GM13977 (cell line): ENCODE measurements at regions not wholly inside any gene's neighbourhood (a gene's known extent, or its start where the extent isn't known, plus 50 kb on each side); places are given as distances from the start of the nearest gene placed in this dataset.
"Not testable (repeated sequence)": the region's sequence is repeated elsewhere in the genome, so short reads cannot be mapped to it uniquely, and the experiment has no call there.

Experiments
- DNase-seq: peaks from one replicate; pipeline ENCODE4 v3.0.0; 2012; ENCODE audit warnings: low spot score
- in situ Hi-C: fragments of 300-500 bp; cut with MboI; formaldehyde crosslinking; loops from one replicate; pipeline ENCODE4 v1.12.0; 2022; ENCODE audit warnings: low sequenced_read_pairs, low pct_unique_long_range_greater_than_20kb, mixed read lengths, inconsistent platforms; ENCODE audit not compliant: unreplicated experiment
- TF ChIP-seq, protein P1 (sequence below): IDR thresholded peaks from 2 replicates; pipeline ENCODE4 v1.5.1; 2012; ENCODE audit warnings: mild to moderate bottlenecking, control low read depth; ENCODE audit not compliant: insufficient read depth; ENCODE audit errors: extremely low read depth, missing control alignments

DNA sequence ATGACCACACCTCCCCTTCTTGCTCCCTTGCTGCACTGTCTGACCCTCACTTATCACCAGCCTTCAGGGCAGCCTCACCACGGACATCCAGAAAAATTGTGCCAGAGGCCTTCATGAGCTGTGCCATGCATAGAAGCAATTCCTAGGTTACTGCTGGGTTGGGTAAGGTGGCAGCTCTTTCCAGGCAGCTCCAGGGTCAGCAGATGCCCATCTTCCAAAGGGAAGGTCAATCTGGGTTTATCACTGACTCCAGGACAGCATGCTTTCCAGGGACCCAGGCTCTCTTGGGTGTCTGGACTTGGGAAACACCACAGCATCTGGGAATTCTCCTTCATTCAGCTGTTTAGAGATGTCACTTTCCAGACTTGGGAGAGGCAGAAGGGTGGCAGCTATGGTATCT is 188.9 kb upstream of the CXCL12 start:
- TF ChIP-seq, protein P1, sequence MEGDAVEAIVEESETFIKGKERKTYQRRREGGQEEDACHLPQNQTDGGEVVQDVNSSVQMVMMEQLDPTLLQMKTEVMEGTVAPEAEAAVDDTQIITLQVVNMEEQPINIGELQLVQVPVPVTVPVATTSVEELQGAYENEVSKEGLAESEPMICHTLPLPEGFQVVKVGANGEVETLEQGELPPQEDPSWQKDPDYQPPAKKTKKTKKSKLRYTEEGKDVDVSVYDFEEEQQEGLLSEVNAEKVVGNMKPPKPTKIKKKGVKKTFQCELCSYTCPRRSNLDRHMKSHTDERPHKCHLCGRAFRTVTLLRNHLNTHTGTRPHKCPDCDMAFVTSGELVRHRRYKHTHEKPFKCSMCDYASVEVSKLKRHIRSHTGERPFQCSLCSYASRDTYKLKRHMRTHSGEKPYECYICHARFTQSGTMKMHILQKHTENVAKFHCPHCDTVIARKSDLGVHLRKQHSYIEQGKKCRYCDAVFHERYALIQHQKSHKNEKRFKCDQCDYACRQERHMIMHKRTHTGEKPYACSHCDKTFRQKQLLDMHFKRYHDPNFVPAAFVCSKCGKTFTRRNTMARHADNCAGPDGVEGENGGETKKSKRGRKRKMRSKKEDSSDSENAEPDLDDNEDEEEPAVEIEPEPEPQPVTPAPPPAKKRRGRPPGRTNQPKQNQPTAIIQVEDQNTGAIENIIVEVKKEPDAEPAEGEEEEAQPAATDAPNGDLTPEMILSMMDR = no peak
- in situ Hi-C loops = no loop called here

DNA sequence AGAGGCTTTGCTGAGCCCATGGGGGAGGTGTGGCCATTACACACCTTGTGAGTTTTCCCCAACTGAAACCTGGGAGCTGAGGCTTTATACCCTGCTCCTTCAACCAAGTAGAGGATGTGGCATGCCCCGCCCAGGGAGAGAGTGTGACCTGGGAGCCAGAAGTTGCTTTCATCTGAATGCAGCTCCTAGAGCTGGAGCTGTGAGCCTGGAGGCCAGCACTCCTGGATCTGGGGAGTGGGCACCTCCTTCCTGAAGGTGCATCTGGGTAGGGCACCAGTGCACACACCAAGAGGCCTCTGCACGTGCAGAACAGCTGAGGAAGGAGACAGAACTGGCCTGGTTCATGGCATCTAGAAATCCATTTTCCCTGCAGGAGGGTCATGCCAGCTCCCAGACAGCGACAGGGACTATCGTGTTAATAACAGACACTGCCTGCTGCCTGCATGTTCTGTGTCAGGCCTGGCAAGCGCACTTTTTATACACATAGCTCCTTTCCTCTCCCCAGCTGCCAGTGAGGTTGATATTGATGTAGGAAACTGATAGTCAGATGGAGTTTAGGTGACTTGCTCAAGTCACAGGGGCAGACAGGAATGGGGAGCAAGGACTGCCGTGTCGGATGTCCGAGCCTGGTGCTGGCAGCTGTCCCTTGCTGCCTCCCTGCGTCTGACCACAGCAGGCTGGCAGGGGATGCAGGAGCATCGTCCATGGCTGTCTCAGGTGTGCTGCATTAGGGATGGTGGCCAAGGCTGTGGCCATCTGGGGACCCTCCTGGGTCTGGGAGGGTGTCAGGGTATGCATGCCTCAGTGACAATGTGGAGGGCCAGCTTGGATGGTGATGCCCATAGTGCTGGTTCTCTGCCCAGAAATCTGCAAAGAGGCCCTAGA is 189.9 kb upstream of the CXCL12 start:
- no peak for DNase-seq
- TF ChIP-seq, protein P1 = no peak
- in situ Hi-C loops = no loop called here

More for the DNA sequence above, 188.9 kb upstream of the CXCL12 start:
- DNase-seq = no peak

DNA sequence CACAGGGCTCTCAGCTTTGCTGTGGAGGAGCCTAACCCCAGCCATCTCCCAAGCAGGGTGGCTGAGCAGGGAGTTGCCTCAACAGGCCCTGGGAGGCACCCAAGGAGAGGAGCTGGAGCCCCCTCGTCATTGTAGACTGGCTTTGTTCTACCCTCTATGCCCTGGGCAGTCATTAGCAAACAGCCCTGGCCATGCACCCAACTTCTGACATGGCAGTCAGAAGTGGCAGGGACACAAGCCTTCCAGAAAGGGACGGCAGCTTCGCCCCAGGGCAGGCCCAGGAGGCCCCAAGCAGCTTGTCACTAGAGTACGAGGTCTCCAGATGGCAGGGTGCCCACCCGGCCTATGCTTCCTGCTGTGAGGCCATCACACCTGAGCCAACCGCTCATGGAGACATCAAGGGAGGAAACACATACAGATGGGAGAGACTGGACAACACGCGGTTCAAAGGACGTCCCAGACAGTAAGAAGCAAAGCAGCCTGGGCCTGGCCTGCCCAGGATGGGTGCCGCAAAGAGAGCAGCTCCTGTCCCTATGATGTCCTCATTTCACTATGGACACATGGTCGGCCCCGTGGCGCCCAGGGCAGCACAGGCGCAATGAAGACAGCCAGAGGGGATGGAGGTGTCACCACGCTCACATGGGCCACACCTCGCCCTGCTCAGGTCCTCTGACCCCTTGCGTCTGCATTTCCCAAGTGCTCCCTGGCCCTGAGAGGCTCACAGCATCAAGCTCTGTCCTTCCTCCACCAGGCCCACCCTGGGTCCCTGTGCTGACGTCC is 190.9 kb upstream of the CXCL12 start:
- TF ChIP-seq, protein P1 = no peak
- no peak for DNase-seq
- in situ Hi-C loops = no loop called here

DNA sequence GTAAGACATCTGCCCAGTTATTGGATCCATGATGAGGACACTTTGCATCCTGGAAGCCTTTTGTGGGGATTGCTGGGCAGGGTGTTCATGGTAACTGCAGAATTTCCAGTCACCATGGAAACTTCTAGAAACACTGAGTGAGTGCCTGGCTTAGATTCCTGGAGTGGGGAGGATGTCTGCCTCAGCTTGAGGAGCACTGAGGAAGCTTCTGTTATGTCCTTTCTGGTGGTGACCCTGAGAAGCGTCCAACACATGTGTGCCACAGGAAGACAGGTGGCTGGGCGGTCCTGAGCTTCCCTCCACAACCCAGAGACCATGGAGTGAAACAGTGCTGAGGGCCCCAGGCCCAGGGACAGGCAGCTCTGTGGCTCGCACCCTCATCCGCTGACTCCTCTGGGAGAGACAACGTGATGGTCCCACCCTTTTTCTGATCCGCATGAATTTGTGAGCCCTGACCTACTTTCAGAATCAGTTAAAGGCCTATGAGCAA is 191.8 kb upstream of the CXCL12 start:
- no peak for DNase-seq
- in situ Hi-C loops = no loop called here
- TF ChIP-seq, protein P1 = no peak

DNA sequence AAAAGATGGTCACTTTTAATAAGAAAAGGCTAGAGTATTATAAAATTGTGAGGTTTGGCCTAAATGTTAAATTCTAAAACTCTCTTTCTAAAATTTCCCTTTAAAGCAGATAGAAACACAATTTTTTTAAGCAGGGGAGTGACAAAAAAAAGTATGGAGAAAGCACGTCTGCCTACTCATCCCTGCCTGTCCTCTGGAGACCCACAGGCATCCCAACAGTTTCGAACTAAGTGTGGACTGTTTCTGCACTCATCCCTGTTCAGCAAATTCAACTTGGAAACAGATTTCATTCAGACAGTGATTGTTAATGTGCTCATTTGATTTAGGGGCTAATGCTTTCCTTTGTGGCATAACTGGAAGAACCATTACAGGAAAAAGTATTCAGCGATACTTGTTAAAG is 192.6 kb upstream of the CXCL12 start:
- TF ChIP-seq, protein P1 = no peak
- no peak for DNase-seq
- in situ Hi-C loops = no loop called here

DNA sequence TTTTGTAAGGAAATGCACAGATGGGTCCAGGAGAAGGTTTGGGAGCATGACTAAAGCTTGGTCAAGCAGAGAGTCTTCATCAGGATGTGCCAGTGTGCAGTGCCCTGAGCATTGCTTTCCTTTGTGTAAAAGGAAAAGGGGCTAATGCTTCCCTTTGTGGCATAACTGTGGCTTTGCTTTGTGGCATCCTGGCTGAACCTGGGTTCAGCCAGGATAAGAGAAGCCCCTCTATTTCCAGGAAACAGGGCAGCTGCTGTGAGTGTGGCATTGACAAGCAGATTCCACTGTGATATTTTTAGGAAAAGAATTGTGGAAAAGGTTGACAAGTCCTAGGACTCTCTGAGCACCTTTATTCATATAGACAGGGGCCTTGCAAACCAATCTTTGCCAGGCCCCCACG is 193.4 kb upstream of the CXCL12 start:
- DNase-seq = no peak
- TF ChIP-seq, protein P1 = no peak
- in situ Hi-C loops = no loop called here

DNA sequence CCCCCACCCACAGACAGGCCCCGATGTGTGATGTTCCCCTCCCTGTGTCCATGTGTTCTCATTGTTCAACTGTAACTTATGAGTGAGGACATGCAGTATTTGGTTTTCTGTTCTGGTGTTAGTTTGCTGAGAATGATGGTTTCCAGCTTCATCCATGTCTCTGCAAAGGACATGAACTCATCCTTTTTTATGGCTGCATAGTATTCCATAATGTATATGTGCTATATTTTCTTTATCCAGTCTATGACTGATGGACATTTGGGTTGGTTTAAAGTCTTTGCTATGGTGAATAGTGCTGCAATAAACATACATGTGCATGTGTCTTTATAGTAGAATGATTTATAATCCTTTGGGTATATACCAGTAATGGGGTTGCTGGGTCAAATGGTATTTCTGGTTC is 194.1 kb upstream of the CXCL12 start:
- DNase-seq, in situ Hi-C loops: not testable (repeated sequence)
